ENCODE measurements at regions not wholly inside any gene's neighbourhood (a gene's known extent, or its start where the extent isn't known, plus 50 kb on each side); places are given as distances from the start of the nearest gene placed in this dataset.

DNA sequence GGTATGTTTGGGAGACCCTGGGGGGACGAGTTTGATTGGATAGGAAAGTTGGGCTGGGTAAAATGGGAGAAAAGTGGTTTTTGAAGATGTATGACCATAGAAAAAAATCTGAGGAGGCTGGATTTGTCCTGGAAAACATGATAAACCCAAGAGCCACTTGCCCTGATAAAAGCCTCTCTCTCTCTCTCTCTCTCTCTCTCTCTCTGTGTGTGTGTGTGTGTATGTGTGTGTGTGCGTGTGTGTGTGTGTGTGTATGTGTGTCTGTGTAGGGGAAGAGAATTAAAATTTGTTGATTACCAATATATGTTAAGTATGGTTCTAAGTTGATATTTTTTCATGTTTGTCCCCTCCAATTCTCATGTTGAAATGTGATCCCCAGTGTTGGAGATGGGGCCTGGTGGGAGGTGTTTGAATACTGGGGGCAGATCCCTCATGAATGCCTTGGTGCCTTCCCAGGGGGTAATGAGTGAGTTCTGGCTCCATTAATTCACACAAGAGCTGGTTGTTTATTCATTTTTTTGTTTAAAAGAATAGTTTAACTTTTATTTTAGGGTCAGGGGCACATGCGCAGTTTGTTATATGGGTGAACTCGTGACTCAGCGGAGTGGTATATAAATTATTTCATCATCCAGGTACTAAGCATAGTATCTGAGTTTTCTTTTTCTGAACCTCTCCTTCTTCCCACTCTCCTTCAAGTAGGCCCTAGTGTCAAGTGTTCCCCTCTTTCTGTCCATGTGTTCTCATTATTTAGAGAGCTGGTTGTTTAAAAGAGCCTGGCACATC lies 208.8 kb downstream of the TFAP2B start:
- TF ChIP-seq, protein P1, sequence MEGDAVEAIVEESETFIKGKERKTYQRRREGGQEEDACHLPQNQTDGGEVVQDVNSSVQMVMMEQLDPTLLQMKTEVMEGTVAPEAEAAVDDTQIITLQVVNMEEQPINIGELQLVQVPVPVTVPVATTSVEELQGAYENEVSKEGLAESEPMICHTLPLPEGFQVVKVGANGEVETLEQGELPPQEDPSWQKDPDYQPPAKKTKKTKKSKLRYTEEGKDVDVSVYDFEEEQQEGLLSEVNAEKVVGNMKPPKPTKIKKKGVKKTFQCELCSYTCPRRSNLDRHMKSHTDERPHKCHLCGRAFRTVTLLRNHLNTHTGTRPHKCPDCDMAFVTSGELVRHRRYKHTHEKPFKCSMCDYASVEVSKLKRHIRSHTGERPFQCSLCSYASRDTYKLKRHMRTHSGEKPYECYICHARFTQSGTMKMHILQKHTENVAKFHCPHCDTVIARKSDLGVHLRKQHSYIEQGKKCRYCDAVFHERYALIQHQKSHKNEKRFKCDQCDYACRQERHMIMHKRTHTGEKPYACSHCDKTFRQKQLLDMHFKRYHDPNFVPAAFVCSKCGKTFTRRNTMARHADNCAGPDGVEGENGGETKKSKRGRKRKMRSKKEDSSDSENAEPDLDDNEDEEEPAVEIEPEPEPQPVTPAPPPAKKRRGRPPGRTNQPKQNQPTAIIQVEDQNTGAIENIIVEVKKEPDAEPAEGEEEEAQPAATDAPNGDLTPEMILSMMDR (conservative IDR thresholded peaks at IDR 0.05 in 1 of 2, IDR thresholded peaks at IDR 0.05 in 1 of 2; ENCODE audit: low read depth in 1 of 2, low read length in 2 of 2), result no peak
- TF ChIP-seq EZH2 (IDR thresholded peaks at IDR 0.05; ENCODE audit: low read length, missing control alignments), result no peak
